CD4-positive, alpha-beta T cell (primary cell): ENCODE measurements at regions not wholly inside any gene's neighbourhood (a gene's known extent, or its start where the extent isn't known, plus 50 kb on each side); places are given as distances from the start of the nearest gene placed in this dataset.

Experiments
- ATAC-seq: fragments of 200-7000 bp; cut with Tn5 transposase; one replicate; pipeline ENCODE4 v1.10.0; 2022; ENCODE audit warnings: mild to moderate bottlenecking; ENCODE audit not compliant: poor library complexity
- CTCF ChIA-PET: fragments of 350-600 bp; sonication (Branson Sonifier 250); formaldehyde crosslinking; loops from one replicate; lab custom pipeline; 2021; ENCODE audit warnings: antibody characterized with exemption, inconsistent platforms; lab: Charles Lee
- POLR2A ChIA-PET: fragments of 350-600 bp; sonication (Branson Sonifier 250); formaldehyde crosslinking; loops from one replicate; lab custom pipeline; 2021; ENCODE audit warnings: antibody characterized with exemption, inconsistent platforms; lab: Charles Lee
- DNase-seq, 14 experiments: peaks; one replicate each; pipeline ENCODE4 v3.0.0-alpha.2; 2013 to 2020; ENCODE audit warnings: mixed read lengths in 2 of 14
- H3K27ac ChIP-seq, 2 donors: one replicate each; pipeline versions ENCODE4 v1.5.1 to v1.7.0; 2013; ENCODE audit warnings: low read length in 2 of 2, low read depth in 1 of 2, mild to moderate bottlenecking in 1 of 2
- H3K27me3 ChIP-seq, 2 experiments: 1 replicate in 1 of 2; 2 replicates in 1 of 2; pipeline versions ENCODE4 v1.6.1 to v1.7.0; 2013; ENCODE audit warnings: low read length in 2 of 2, control low read depth in 1 of 2, mild to moderate bottlenecking in 1 of 2, moderate library complexity in 1 of 2; ENCODE audit not compliant: insufficient read depth in 2 of 2, control insufficient read depth in 1 of 2
- H3K36me3 ChIP-seq: one replicate; pipeline ENCODE4 v1.6.1; 2013; ENCODE audit warnings: low read length, control low read depth; ENCODE audit not compliant: insufficient read depth
- H3K4me1 ChIP-seq: one replicate; pipeline ENCODE4 v1.6.1; 2013; ENCODE audit warnings: low read length, control low read depth; ENCODE audit not compliant: insufficient read depth
- H3K4me3 ChIP-seq: one replicate; pipeline ENCODE4 v1.5.1; 2013; ENCODE audit warnings: mild to moderate bottlenecking, low read length, moderate library complexity
- H3K9me3 ChIP-seq, 2 experiments: 1 replicate in 1 of 2; 2 replicates in 1 of 2; pipeline versions ENCODE4 v1.6.1 to v1.7.0; 2013; ENCODE audit warnings: low read length in 2 of 2, mild to moderate bottlenecking in 2 of 2, control low read depth in 1 of 2, moderate library complexity in 1 of 2; ENCODE audit not compliant: control insufficient read depth in 1 of 2, insufficient read depth in 1 of 2
- H3K27ac Mint-ChIP-seq: one replicate; pipeline ENCODE4 v1.8.0; 2020; ENCODE audit warnings: mixed read lengths
- H3K27me3 Mint-ChIP-seq: one replicate; pipeline ENCODE4 v1.8.0; 2021; ENCODE audit warnings: mixed read lengths
- H3K36me3 Mint-ChIP-seq: one replicate; pipeline ENCODE4 v1.8.0; 2021; ENCODE audit warnings: low read depth, mixed read lengths
- H3K4me1 Mint-ChIP-seq: one replicate; pipeline ENCODE4 v1.8.0; 2021; ENCODE audit warnings: low read depth, mixed read lengths
- H3K4me3 Mint-ChIP-seq: one replicate; pipeline ENCODE4 v1.8.0; 2020; ENCODE audit warnings: mild to moderate bottlenecking, mixed read lengths
- H3K9me3 Mint-ChIP-seq: one replicate; pipeline ENCODE4 v1.8.0; 2020; ENCODE audit warnings: mixed read lengths
- intact Hi-C, 2 experiments: fragments of 100-400 bp; cut with DNase I in 1 of 2; cut with micrococcal nuclease in 1 of 2; formaldehyde crosslinking; loops; one replicate each; pipeline versions ENCODE4 v1.15.1 to v1.9.0; 2023 to 2025; cut with DNase I, micrococcal nuclease
- TF ChIP-seq, protein P1 (sequence below): fragments of 200-600 bp; IDR thresholded peaks from one replicate; pipeline ENCODE4 v1.8.0; 2022; ENCODE audit warnings: antibody characterized with exemption, mild to moderate bottlenecking

DNA sequence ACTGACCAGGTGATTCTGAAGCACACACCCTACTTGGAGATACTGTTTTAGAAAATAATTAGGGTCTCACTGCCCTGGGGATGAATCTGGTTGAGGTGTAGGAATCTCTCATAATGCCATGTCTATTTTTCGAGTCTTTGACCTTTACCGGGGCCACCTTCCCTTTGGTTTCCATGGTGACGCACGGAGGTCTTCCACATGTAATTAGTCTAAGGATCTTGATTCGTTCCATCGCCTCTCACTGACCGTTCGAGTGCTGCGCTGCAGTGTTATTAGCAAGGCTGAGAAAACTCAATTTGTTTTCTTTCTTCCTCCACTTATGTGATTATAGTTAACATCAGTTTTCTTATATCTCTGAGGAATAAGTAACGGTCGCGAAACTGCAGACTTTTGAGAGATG lies 144.3 kb upstream of the SPACA1 start:
- Histone ChIP-seq H3K4me3 (no peak overlapping the region), H3K9me3 (no peaks in the 10 kb centered on the region), H3K27me3 (no peaks in the 10 kb centered on the region), H3K36me3 (no peaks in the 10 kb centered on the region), H3K27ac (no peak overlapping the region), H3K4me1 (peaks cover 6% of the 10 kb centered on the region)
- POLR2A ChIA-PET: no interaction called here
- Mint-ChIP-seq H3K36me3 (no peaks in the 10 kb centered on the region), H3K27ac (no peak overlapping the region), H3K4me1 (peaks cover 17% of the 10 kb centered on the region), H3K4me3 (no peak overlapping the region), H3K9me3 (no peaks in the 10 kb centered on the region), H3K27me3 (no peaks in the 10 kb centered on the region)
- CTCF ChIA-PET: no interaction called here
- intact Hi-C loops: no loop called here
- DNase-seq: no peak
- TF ChIP-seq, protein P1, sequence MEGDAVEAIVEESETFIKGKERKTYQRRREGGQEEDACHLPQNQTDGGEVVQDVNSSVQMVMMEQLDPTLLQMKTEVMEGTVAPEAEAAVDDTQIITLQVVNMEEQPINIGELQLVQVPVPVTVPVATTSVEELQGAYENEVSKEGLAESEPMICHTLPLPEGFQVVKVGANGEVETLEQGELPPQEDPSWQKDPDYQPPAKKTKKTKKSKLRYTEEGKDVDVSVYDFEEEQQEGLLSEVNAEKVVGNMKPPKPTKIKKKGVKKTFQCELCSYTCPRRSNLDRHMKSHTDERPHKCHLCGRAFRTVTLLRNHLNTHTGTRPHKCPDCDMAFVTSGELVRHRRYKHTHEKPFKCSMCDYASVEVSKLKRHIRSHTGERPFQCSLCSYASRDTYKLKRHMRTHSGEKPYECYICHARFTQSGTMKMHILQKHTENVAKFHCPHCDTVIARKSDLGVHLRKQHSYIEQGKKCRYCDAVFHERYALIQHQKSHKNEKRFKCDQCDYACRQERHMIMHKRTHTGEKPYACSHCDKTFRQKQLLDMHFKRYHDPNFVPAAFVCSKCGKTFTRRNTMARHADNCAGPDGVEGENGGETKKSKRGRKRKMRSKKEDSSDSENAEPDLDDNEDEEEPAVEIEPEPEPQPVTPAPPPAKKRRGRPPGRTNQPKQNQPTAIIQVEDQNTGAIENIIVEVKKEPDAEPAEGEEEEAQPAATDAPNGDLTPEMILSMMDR: no peak
- no peak for ATAC-seq

DNA sequence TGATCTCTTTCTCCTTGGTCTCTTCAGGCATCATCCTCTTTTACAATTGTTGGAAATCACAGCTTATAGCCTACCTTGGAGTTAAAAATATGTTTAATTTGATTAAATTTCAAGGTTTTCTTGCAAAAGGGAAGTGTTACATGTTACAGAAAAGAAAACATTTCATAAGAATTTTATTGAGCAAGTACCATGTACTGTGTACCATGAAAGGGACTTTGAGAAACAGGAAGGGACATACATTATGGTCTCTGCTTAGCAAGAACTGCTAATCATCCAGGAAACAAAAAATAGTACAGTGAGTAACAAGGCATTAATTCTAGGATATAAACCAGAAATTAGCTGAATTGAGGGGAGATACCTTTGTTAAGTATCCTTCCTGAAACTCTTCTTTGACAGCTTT lies 145.3 kb upstream of the SPACA1 start:
- Mint-ChIP-seq H3K27me3 (no peaks in the 10 kb centered on the region), H3K4me1 (peaks cover 8% of the 10 kb centered on the region), H3K27ac (no peak overlapping the region), H3K36me3 (no peaks in the 10 kb centered on the region), H3K9me3 (no peaks in the 10 kb centered on the region), H3K4me3 (no peak overlapping the region)
- POLR2A ChIA-PET: no interaction called here
- H3K4me1 ChIP-seq: peaks cover 2% of the 10 kb centered on the region
- H3K36me3 ChIP-seq: no peaks in the 10 kb centered on the region
- TF ChIP-seq, protein P1: no peak
- no peak overlapping the region for H3K27ac ChIP-seq
- no peak for DNase-seq
- H3K4me3 ChIP-seq: no peak overlapping the region
- no peaks in the 10 kb centered on the region for H3K27me3 ChIP-seq
- intact Hi-C loops: no loop called here
- no peak for ATAC-seq
- H3K9me3 ChIP-seq: no peaks in the 10 kb centered on the region
- CTCF ChIA-PET: interaction anchor here (0.5 kb wide), 1 partner anchor 14 kb away, joined by 3 read pairs; no protein-coding TSS in a partner anchor

DNA sequence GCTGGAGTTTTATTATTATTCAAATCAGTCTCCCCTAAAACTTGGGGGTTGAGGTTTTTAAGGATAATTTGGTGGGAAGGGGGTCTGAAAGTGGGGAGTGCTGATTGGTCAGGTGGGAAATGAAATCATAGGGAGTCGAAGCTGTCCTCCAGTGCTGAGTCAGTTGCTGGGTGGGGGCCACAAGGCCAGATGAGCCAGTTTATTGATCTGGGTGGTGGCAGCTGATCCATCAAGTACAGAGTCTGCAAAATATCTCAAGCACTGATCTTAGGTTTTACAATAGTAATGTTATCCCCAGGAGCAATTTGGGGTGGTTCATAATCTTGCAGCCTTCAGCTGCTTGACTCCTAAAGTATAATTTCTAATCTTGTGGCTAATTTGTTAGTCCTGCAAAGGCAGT lies 146.0 kb upstream of the SPACA1 start:
- CTCF ChIA-PET: interaction anchor here (0.6 kb wide), 1 partner anchor 586 kb away, joined by 4 read pairs; no protein-coding TSS in a partner anchor
- DNase-seq: no peak
- Histone ChIP-seq H3K36me3 (no peaks in the 10 kb centered on the region), H3K27me3 (no peaks in the 10 kb centered on the region), H3K9me3 (no peaks in the 10 kb centered on the region), H3K4me1 (no peaks in the 10 kb centered on the region), H3K27ac (no peak overlapping the region), H3K4me3 (no peak overlapping the region)
- TF ChIP-seq, protein P1: no peak
- POLR2A ChIA-PET: no interaction called here
- intact Hi-C loops: no loop called here
- Mint-ChIP-seq H3K36me3 (no peaks in the 10 kb centered on the region), H3K4me3 (no peak overlapping the region), H3K4me1 (no peaks in the 10 kb centered on the region), H3K27me3 (no peaks in the 10 kb centered on the region), H3K27ac (no peak overlapping the region), H3K9me3 (no peaks in the 10 kb centered on the region)
- no peak for ATAC-seq
